SK-N-SH (cell line): ENCODE measurements at regions not wholly inside any gene's neighbourhood (a gene's known extent, or its start where the extent isn't known, plus 50 kb on each side); places are given as distances from the start of the nearest gene placed in this dataset.

Experiments
- CTCF ChIA-PET: fragments of 300-600, 350-600 bp; formaldehyde crosslinking; extraction: SDS; loops from one replicate; lab custom pipeline; 2021; lab: Yijun Ruan, JAX
- POLR2A ChIA-PET: fragments of 350-600 bp; sonication (Branson Sonifier 250); formaldehyde crosslinking; extraction: SDS; loops from one replicate; lab custom pipeline; 2020; ENCODE audit warnings: antibody characterized with exemption, inconsistent platforms; lab: Yijun Ruan, JAX
- DNase-seq: peaks from one replicate; pipeline ENCODE4 v3.0.0; 2012
- H2AFZ ChIP-seq: fragments of 200-600 bp; sonication (generic); 2 replicates; pipeline ENCODE4 v1.8.1; 2016; ENCODE audit warnings: antibody characterized with exemption, mild to moderate bottlenecking, low read depth
- H3F3A ChIP-seq: fragments of 200-600 bp; sonication (generic); replicated peaks from 2 replicates; pipeline ENCODE3; 2016; ENCODE audit warnings: antibody characterized with exemption, mild to moderate bottlenecking; ENCODE audit not compliant: insufficient read depth
- H3K27ac ChIP-seq, 2 experiments: fragments of 200-500 bp in 1 of 2; fragments of 200-600 bp in 1 of 2; sonication (Bioruptor generic) in 1 of 2; sonication (generic), shearing (Covaris generic) in 1 of 2; 2 replicates each; pipeline versions ENCODE4 v1.5.1 to v1.6.1; 2014 to 2016; ENCODE audit warnings: low read depth in 2 of 2, inconsistent platforms in 1 of 2, low read length in 1 of 2, mild to moderate bottlenecking in 1 of 2, mixed read lengths in 1 of 2
- H3K27me3 ChIP-seq: fragments of 200-600 bp; sonication (generic), shearing (Covaris generic); 2 replicates; pipeline ENCODE4 v1.6.1; 2016; ENCODE audit warnings: mixed run types; ENCODE audit not compliant: insufficient read depth
- H3K36me3 ChIP-seq, 2 experiments: fragments of 200-500 bp in 1 of 2; fragments of 200-600 bp in 1 of 2; sonication (Bioruptor generic) in 1 of 2; sonication (generic) in 1 of 2; replicated peaks in 1 of 2; 2 replicates each; pipeline versions ENCODE3 to v1.5.1; 2014 to 2016; ENCODE audit warnings: low read length in 1 of 2, mild to moderate bottlenecking in 1 of 2; ENCODE audit not compliant: insufficient read depth in 2 of 2, control insufficient read depth in 1 of 2
- H3K4me1 ChIP-seq, 2 experiments: fragments of 200-500 bp in 1 of 2; fragments of 200-600 bp in 1 of 2; sonication (Bioruptor generic) in 1 of 2; sonication (generic), shearing (Covaris generic) in 1 of 2; 2 replicates each; pipeline versions ENCODE4 v1.5.1 to v1.6.1; 2014 to 2016; ENCODE audit warnings: low read depth in 1 of 2, low read length in 1 of 2, mixed run types in 1 of 2; ENCODE audit not compliant: insufficient read depth in 2 of 2, control insufficient read depth in 1 of 2
- H3K4me2 ChIP-seq: fragments of 200-600 bp; sonication (generic), shearing (Covaris generic); 2 replicates; pipeline ENCODE4 v1.6.1; 2017; ENCODE audit warnings: mixed run types
- H3K4me3 ChIP-seq, 2 experiments: fragments of 200-500 bp in 1 of 2; fragments of 200-600 bp in 1 of 2; sonication (Bioruptor generic) in 1 of 2; sonication (generic), shearing (Covaris generic) in 1 of 2; 2 replicates each; pipeline versions ENCODE4 v1.5.1 to v1.8.1; 2014 to 2016; ENCODE audit warnings: low read depth in 2 of 2, inconsistent platforms in 1 of 2, low read length in 1 of 2, mild to moderate bottlenecking in 1 of 2, mixed read lengths in 1 of 2, moderate library complexity in 1 of 2
- H3K79me2 ChIP-seq: fragments of 200-600 bp; sonication (generic); 2 replicates; pipeline ENCODE4 v1.8.1; 2017; ENCODE audit warnings: mild to moderate bottlenecking; ENCODE audit not compliant: insufficient read depth
- H3K9ac ChIP-seq: fragments of 200-600 bp; sonication (generic); 2 replicates; pipeline ENCODE4 v1.6.1; 2017; ENCODE audit warnings: mixed run types
- H3K9me2 ChIP-seq: fragments of 200-600 bp; sonication (generic); 2 replicates; pipeline ENCODE4 v1.6.1; 2017; ENCODE audit warnings: mixed run types
- H3K9me3 ChIP-seq: fragments of 200-600 bp; sonication (generic); 2 replicates; pipeline ENCODE4 v1.6.1; 2017; ENCODE audit warnings: mixed run types, mild to moderate bottlenecking, moderate library complexity
- H4K20me1 ChIP-seq: fragments of 200-600 bp; sonication (generic); 2 replicates; pipeline ENCODE4 v1.6.1; 2017; ENCODE audit warnings: mild to moderate bottlenecking, mixed run types; ENCODE audit not compliant: insufficient read depth
- CHD2 ChIP-seq: fragments of 150-350 bp; IDR thresholded peaks from 2 replicates; pipeline ENCODE4 v1.6.1; 2018; ENCODE audit warnings: low read length; ENCODE audit not compliant: partially characterized antibody
- FOSL2 ChIP-seq: IDR thresholded peaks from 2 replicates; pipeline ENCODE4 v1.4.0; 2012; ENCODE audit warnings: low read depth, mild to moderate bottlenecking, moderate library complexity, borderline replicate concordance
- FOXJ3 ChIP-seq: sonication (generic); formaldehyde crosslinking; IDR thresholded peaks from 2 replicates; pipeline ENCODE4 v1.5.1; 2020; ENCODE audit warnings: mild to moderate bottlenecking, missing genetic modification reagents
- FOXM1 ChIP-seq: IDR thresholded peaks from 2 replicates; pipeline ENCODE4 v1.4.0; 2012; ENCODE audit warnings: low read depth, mild to moderate bottlenecking
- GABPA ChIP-seq: IDR thresholded peaks from 2 replicates; pipeline ENCODE4 v1.4.0; 2012; ENCODE audit warnings: low read depth, mild to moderate bottlenecking
- MAX ChIP-seq: IDR thresholded peaks from 2 replicates; pipeline ENCODE4 v1.4.0; 2012; ENCODE audit warnings: low read depth
- MEF2A ChIP-seq: IDR thresholded peaks from 2 replicates; pipeline ENCODE4 v1.4.0; 2012; ENCODE audit warnings: low read depth, borderline replicate concordance
- NFIC ChIP-seq: IDR thresholded peaks from 2 replicates; pipeline ENCODE4 v1.4.0; 2012; ENCODE audit warnings: borderline replicate concordance
- NRF1 ChIP-seq: IDR thresholded peaks from 2 replicates; pipeline ENCODE4 v1.6.1; 2012; ENCODE audit warnings: low read depth, mild to moderate bottlenecking, low read length
- POLR2AphosphoS5 ChIP-seq: IDR thresholded peaks from 2 replicates; pipeline ENCODE4 v1.6.1; 2012; ENCODE audit warnings: low read depth, low read length
- RCOR1 ChIP-seq: fragments of 150-350 bp; IDR thresholded peaks from 2 replicates; pipeline ENCODE4 v1.6.1; 2017; ENCODE audit warnings: antibody characterized with exemption, low read length
- REST ChIP-seq: IDR thresholded peaks from 2 replicates; pipeline ENCODE4 v1.6.1; 2012; ENCODE audit warnings: mild to moderate bottlenecking, low read depth, low read length, moderate library complexity
- RFX5 ChIP-seq: IDR thresholded peaks from 2 replicates; pipeline ENCODE4 v1.6.1; 2012; ENCODE audit warnings: mild to moderate bottlenecking, improper control_type of control experiment, low read length
- RXRA ChIP-seq: IDR thresholded peaks from 2 replicates; pipeline ENCODE4 v1.4.0; 2012; ENCODE audit warnings: low read depth, mild to moderate bottlenecking, borderline replicate concordance
- SIN3A ChIP-seq: IDR thresholded peaks from 2 replicates; pipeline ENCODE4 v1.6.1; 2012; ENCODE audit warnings: low read depth, mild to moderate bottlenecking, low read length, moderate library complexity, borderline replicate concordance
- TCF12 ChIP-seq: IDR thresholded peaks from 2 replicates; pipeline ENCODE4 v1.4.0; 2012
- TEAD4 ChIP-seq: IDR thresholded peaks from 2 replicates; pipeline ENCODE4 v1.4.0; 2012; ENCODE audit warnings: mild to moderate bottlenecking, borderline replicate concordance; ENCODE audit not compliant: insufficient read depth
- USF2 ChIP-seq: fragments of 150-350 bp; IDR thresholded peaks from 2 replicates; pipeline ENCODE4 v1.6.1; 2017; ENCODE audit warnings: antibody characterized with exemption, low read length, low read depth, borderline replicate concordance
- YY1 ChIP-seq: IDR thresholded peaks from 2 replicates; pipeline ENCODE4 v1.4.0; 2012; ENCODE audit warnings: low read depth, mild to moderate bottlenecking
- WGBS: methylation state at CpG from one replicate; pipeline ENCODE4 v1.1.6; 2017; ENCODE audit warnings: low lambda C conversion rate; 5-methylcytosine and 5-hydroxymethylcytosine counted together
- TF ChIP-seq, protein P1 (sequence below): IDR thresholded peaks from 2 replicates; pipeline ENCODE4 v1.4.0; 2012; ENCODE audit warnings: low read depth, borderline replicate concordance

GRCh38 chr5:167765352-167765751, 526.1 kb upstream of the WWC1 start:
- WGBS, result 75% methylated on average over 7 of the region's 7 CpGs
- Histone ChIP-seq H3K27ac (no peak overlapping the region), H3K79me2 (no peaks in the 10 kb centered on the region), H3K36me3 (no peaks in the 10 kb centered on the region), H3K9me3 (no peaks in the 10 kb centered on the region), H3F3A (no peaks in the 10 kb centered on the region), H2AFZ (no peak overlapping the region), H3K4me3 (no peak overlapping the region), H3K9ac (no peak overlapping the region), H3K9me2 (no peaks in the 10 kb centered on the region), H3K4me1 (peaks cover 0 to 23% of the 10 kb centered on the region in 2 experiments; a peak in 1 of 4 replicates), H4K20me1 (no peaks in the 10 kb centered on the region)
- ChIA-PET POLR2A (no interaction called here), CTCF (interaction anchor here (0.6 to 1.5 kb wide), 2 partner anchors 8 to 105 kb away, joined by 3 read pairs; no protein-coding TSS in a partner anchor)
- DNase-seq, result no peak
- TF ChIP-seq TEAD4, result no peak
- no peak for TF ChIP-seq NFIC
- no peak for TF ChIP-seq MEF2A
- TF ChIP-seq FOXJ3 (CRISPR knock-in tag), result no peak
- no peak for TF ChIP-seq TCF12
- no peak for TF ChIP-seq SIN3A
- no peak for TF ChIP-seq FOSL2
- TF ChIP-seq RCOR1, result no peak
- no peak for TF ChIP-seq REST
- TF ChIP-seq RFX5, result no peak
- no peak for TF ChIP-seq GABPA
- TF ChIP-seq, all 33 proteins: peak for 0
- no peak overlapping the region for H3K4me2 ChIP-seq
- H3K27me3 ChIP-seq, result no peaks in the 10 kb centered on the region

DNA sequence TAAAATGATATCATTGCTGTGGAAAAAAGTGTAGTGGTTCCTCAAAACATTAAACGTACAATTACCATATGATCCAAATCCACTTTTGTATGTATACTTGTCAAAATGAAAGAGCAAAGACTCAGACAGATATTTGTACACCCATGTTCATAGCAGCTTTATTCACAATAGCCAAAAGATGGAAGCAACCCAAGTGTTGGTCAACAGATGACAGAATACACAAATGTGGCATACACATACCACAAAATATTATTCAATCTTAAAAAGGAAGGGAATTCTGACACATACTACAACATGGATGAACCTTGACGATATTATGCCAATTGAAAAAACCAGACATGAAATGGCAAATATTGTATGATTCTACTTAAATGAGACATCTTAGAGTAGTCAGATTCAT, 524.5 kb upstream of the WWC1 start:
- ChIA-PET POLR2A (no interaction called here), CTCF (no interaction called here)
- no peak overlapping the region for H2AFZ ChIP-seq
- no peak overlapping the region for H3K9ac ChIP-seq
- H3K36me3 ChIP-seq, result no peaks in the 10 kb centered on the region
- no peak overlapping the region for H3K4me2 ChIP-seq
- WGBS, result 42% methylated on average over 2 of the region's 2 CpGs
- no peaks in the 10 kb centered on the region for H3K9me2 ChIP-seq
- no peak overlapping the region for H3K4me3 ChIP-seq
- no peak for TF ChIP-seq CHD2
- no peak for TF ChIP-seq MAX
- TF ChIP-seq YY1, result no peak
- no peak for TF ChIP-seq POLR2AphosphoS5
- no peak for TF ChIP-seq RXRA
- no peak for TF ChIP-seq USF2
- TF ChIP-seq FOXM1, result no peak
- TF ChIP-seq NRF1, result no peak
- TF ChIP-seq NFIC, result no peak
- no peak for TF ChIP-seq RFX5
- TF ChIP-seq TCF12, result no peak
- TF ChIP-seq REST, result no peak
- TF ChIP-seq, protein P1, sequence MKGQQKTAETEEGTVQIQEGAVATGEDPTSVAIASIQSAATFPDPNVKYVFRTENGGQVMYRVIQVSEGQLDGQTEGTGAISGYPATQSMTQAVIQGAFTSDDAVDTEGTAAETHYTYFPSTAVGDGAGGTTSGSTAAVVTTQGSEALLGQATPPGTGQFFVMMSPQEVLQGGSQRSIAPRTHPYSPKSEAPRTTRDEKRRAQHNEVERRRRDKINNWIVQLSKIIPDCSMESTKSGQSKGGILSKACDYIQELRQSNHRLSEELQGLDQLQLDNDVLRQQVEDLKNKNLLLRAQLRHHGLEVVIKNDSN, result no peak
- H3K27me3 ChIP-seq, result no peaks in the 10 kb centered on the region
- H3F3A ChIP-seq, result no peaks in the 10 kb centered on the region
- no peaks in the 10 kb centered on the region for H3K79me2 ChIP-seq
- no peak for DNase-seq
- H3K4me1 ChIP-seq, result peaks cover 0 to 23% of the 10 kb centered on the region in 2 experiments; a peak in 1 of 4 replicates
- no peak overlapping the region for H3K27ac ChIP-seq
- no peaks in the 10 kb centered on the region for H3K9me3 ChIP-seq
- H4K20me1 ChIP-seq, result no peaks in the 10 kb centered on the region
